ENCODE measurements at regions not wholly inside any gene's neighbourhood (a gene's known extent, or its start where the extent isn't known, plus 50 kb on each side); places are given as distances from the start of the nearest gene placed in this dataset.
A peak's percentile ranks its signal among the peaks of the same experiment; 100 is the strongest.

DNA sequence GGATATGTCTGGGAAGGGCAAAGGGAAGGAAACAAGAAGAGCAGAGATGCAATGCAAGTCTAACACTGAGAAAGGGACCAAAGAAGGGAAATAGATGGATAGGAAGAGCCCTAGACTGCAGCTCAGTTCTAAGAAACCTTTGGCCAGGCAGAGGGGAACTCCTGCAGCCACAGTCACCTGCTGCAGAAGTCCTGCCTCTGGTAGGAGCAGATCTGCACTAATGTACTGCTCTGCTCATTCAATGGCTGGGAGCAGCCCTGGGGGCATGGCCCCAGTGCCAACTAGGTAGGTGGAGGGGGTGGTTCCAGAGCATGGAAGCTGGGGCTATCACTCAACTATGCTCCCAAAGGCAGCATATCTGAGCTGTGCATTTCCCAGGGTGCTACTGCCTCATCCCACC, 388.9 kb downstream of the PCNX1 start:
- DNase-seq, result no peak

- no peak for DNase-seq
These were observed 393.5 kb downstream of the PCNX1 start for GRCh38 chr14:71300566-71301330.

- DNase-seq, result no peak
These were observed 394.4 kb downstream of the PCNX1 start for GRCh38 chr14:71301611-71302010.

- no peak for DNase-seq
These were observed 397.4 kb downstream of the PCNX1 start for GRCh38 chr14:71304690-71305089.

- no peak for DNase-seq
These were observed 401.4 kb downstream of the PCNX1 start for GRCh38 chr14:71308671-71309070.

- DNase-seq, result no peak
These were observed 402.5 kb downstream of the PCNX1 start for GRCh38 chr14:71309756-71310155.

- no peak for DNase-seq
These were observed 403.8 kb downstream of the PCNX1 start for GRCh38 chr14:71311061-71311460.

DNA sequence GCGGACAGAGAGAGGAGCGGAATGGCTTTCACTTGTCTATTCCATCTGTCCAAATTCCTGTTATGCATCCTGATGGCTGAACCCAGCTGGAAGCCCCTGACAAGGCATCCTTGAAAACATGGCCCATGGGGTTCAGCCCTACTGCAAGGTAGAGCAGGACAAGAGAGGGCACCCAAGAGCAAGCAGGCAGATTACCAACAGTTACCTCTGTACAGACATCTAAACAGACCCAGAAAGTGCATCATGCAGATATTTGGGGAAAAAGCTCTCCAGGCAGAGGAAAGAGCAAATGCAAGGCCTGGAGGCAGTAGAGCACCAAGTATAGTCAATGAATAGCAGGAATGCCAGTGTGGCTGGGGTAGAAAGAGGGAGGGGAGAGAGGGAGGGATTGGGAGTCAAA, 407.5 kb downstream of the PCNX1 start:
- no peak for DNase-seq

GRCh38 chr14:71317385-71318096, 410.3 kb downstream of the PCNX1 start:
- no peak for DNase-seq

GRCh38 chr14:71318097-71318459, 410.8 kb downstream of the PCNX1 start:
- DNase-seq, result no peak

- peak in 1 of 2 experiments; percentile 38 for DNase-seq
These were observed 412.4 kb downstream of the PCNX1 start for GRCh38 chr14:71319666-71320065.

DNA sequence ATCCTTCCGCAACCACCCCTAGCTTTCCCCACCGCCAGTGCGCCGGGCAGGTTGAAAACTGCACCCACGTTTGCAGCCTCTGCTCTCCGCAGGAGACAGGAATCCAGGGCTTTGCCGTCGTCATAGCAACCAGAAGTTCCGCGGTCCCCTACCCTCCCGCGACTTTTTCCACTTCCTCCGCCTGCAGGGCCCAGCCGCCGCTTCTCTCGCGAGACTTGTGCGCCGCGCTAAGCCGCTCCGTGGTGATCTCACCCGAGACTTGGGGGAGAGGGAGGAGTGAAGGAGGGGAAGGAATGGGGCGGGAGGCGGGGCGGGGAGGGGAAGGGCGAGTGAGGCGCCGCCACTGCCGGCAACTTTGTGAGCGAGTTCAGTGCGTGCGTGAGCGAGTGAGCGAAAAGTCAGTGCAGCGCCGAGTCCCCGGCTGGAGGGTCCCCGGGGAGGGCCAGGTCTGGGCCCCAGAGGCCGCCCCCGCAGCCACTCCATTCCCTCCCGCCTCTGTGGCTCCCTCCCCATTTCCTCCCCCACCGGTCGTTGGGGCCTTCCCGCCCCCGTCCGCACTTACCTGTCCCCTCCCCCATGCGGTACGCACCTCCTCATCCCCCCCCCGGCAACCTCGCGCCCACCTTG, 413.0 kb downstream of the PCNX1 start, which contains the start of gene SIPA1L1:
TSS of gene SIPA1L1 (plus strand) at position 370 of the 627 bp plus-strand sequence.
- DNase-seq, result peak; percentile 97 to 98

- peak; percentile 48 to 56 for DNase-seq
These were observed 413.7 kb downstream of the PCNX1 start for GRCh38 chr14:71320734-71321573.

- peak in 1 of 2 experiments; percentile 51 for DNase-seq
These were observed 414.5 kb downstream of the PCNX1 start for GRCh38 chr14:71321574-71322315.

- peak in 1 of 2 experiments; percentile 6 for DNase-seq
These were observed 415.5 kb downstream of the PCNX1 start for GRCh38 chr14:71322655-71323250.

- DNase-seq, result no peak
These were observed 417.6 kb downstream of the PCNX1 start for GRCh38 chr14:71324767-71325272.

- no peak for DNase-seq
These were observed 420.4 kb downstream of the PCNX1 start for GRCh38 chr14:71327691-71328090.

DNA sequence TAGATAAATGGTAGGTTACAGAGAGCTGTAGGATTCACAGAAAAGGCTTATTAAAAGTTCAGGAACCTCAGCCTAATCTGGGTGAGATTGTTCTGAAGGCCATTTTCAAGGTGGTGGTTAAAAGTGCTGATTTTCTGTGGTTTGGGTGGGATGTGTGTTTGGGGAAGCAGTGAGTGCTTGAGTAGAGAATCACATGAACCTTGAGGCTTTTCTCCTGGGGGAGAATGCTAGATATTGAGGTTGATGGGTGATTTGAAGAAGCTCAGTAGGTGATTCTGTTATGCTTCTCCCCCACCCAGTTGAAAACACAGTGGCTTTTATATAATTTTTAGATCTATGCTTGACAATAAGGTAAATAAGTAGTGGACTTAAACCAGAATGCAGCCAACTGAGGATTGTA, 420.9 kb downstream of the PCNX1 start:
- DNase-seq, result no peak

GRCh38 chr14:71328954-71329353, 421.7 kb downstream of the PCNX1 start:
- DNase-seq, result no peak

GRCh38 chr14:71331403-71331802, 424.1 kb downstream of the PCNX1 start:
- no peak for DNase-seq

GRCh38 chr14:71332476-71332875, 425.2 kb downstream of the PCNX1 start:
- no peak for DNase-seq

- no peak for DNase-seq
These were observed 426.4 kb downstream of the PCNX1 start for GRCh38 chr14:71333705-71334104.
